OCI-M1 (cell line): ENCODE measurements at regions not wholly inside any gene's neighbourhood (a gene's known extent, or its start where the extent isn't known, plus 50 kb on each side); places are given as distances from the start of the nearest gene placed in this dataset.

Source experiments
- DNase-seq: peaks from one replicate; lab custom pipeline; 2025; lab: John Stamatoyannopoulos, UW

GRCh38 chr3:182575941-182576340 is 217.4 kb upstream of the ATP11B start:
- DNase-seq: no peak

DNA sequence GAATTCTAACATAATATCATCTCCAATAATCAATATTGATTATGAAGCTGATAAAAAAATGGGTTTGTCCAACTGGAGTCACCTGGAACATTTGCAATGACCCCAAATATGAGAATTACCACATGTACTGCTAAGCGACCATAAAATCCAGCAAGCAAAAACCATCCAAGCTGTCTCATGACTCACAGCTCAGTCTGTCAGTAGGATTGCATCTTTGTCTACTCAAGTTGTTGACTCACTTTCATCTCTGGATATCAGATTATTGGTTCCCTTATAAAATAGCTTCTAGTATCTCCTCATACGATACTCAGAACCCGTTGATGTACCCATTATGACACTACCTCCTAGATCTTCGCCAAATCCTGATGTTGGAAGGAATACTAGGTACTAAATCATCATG is 209.8 kb upstream of the ATP11B start:
- no peak for DNase-seq

DNA sequence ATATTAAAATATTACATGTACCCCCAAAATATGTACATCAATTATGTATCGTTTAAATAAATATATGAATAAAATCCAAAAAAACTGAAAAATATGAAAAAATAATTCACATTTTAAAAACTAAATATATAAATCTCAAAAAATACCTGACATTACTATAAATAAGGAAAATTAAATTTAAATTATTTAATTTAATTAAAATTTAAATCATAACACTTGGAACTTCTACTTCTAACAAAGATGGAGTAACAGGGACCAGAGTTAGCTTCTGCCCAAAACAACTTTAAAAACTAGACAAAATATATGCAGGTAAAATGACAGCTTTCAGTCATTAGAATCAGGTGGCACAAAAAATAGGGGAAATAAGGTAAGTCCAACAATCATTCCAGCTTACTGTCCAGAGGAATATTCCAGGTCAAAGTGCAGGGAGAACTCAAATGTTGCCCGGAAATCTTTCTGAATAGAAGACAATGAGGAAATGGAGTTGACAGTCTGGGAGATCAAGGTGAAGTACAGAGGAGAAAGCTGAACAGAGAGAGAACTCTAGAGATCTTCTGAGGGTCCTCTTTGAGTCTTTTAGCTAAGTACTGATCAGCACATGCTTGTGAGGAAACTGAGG is 207.7 kb upstream of the ATP11B start:
- DNase-seq: no peak

DNA sequence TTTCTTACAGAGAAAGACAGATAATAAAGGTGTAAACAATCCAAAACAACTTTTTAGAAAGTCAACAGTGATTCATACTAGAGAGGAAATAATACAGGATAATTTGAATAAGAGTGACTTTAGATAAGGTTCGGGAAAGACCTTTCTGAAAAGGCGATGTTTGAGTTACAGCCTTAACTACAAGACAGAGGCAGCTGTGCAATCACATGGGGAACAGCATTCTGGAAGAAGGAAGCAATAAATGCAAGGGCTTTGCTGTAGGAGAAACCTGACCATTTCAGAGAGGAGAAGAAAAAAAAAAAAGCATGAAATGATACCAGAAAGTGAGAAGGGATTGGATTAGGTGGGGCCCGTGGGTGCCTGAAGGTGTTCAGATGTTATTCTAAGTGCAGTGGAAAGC is 200.6 kb upstream of the ATP11B start:
- DNase-seq: no peak

DNA sequence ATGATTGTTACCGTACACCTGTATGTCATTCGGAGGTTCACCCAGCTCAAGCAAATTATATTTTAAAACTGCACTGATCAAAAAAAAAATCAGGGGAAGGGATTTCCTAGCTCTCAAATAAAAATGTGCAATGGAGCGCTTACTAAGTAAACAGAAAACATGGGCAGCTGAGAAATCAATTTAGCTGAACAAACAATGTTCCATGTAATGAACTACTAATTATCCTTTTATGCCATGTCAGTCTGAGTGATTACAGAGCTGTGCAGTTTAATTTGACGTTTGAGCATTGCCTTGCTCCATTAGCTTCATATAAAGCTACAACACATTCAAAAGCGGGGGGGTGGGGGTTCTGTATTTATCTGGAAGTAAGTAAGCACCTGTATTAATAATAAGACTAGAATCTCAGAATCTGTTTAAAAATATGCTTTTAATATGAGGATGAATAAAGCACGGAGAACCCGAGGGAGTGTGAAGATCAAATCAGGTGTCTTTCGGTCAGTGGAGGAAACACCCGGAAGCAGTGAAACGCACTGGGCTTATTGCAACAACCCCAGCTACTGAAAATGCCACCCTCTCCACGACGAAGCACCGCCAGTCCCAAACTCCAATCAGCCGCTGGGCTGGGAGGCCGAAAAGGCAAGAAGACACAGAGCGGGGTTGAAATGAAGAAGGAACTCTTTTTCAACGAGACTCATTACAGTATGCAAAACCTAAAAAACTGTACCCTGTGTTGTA is 196.5 kb upstream of the ATP11B start:
- no peak for DNase-seq

DNA sequence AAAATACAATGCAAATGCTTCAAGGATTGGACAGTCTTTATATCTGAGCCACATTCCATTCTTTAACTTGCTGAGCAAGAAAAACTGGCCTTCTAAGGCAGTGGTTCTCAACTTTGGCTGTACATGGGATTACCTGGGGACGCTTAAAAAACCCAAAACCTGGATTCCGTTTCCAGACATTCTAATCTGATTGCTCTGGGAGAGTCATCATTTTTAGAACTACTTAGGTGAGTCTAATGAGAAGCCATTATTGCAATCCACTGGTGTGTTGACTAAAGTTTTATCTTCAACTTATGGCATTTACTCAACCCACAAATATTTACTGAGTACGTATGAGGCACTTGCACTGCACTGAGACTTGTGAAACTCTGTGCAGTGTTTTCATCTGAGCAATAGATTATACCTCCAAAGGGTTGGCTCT is 195.7 kb upstream of the ATP11B start:
- DNase-seq: no peak

GRCh38 chr3:182601597-182601996 is 191.7 kb upstream of the ATP11B start:
- DNase-seq: no peak

- DNase-seq: no peak
Measured at GRCh38 chr3:182603501-182603900, 189.8 kb upstream of the ATP11B start.

GRCh38 chr3:182605882-182606611 is 187.3 kb upstream of the ATP11B start:
- no peak for DNase-seq

DNA sequence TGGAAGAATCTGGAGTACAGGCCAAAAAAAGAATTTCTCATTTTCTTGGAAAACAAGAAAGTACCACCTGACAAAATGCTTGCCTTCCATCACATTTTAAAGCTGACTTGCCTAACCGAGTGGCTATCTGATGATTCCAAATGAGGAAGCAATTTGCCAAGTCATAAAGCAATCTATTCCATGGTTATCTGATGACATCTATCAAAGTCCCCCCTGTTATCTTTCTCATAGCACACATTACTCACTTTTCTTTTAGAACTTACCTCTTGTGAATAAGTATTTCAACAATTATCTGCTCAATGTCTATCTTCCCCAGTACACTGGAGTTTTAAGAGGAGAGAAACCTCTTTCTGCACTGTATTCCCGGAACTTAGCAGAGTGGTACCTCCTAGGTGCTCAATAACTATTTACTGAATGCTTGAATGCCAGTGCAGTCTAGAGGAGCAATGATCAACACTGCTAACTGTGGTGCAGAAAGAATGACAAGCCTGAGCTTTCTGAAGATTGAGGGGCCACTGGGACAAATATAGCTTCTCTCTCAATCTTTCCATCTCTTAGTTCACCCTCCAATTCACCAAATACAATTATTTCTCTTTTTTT is 186.3 kb upstream of the ATP11B start:
- no peak for DNase-seq

DNA sequence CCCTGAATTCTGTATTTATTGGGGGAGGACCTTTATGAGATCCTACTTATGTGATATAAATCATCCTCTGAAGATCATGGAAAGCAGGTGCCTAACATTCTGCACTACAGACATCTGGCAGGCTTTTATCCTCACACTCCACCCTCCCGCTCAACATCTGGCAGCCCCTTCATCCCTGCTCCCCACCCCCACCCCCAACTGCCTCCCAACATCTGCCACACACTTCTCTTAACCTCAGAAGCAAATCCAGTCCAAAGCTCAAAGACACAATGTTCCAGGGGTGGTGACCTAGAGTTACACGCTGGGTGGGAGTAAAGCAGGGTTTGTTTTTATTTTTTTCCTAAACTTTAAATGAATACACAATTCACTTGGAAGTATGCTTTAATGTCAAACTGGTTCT is 184.5 kb upstream of the ATP11B start:
- no peak for DNase-seq

DNA sequence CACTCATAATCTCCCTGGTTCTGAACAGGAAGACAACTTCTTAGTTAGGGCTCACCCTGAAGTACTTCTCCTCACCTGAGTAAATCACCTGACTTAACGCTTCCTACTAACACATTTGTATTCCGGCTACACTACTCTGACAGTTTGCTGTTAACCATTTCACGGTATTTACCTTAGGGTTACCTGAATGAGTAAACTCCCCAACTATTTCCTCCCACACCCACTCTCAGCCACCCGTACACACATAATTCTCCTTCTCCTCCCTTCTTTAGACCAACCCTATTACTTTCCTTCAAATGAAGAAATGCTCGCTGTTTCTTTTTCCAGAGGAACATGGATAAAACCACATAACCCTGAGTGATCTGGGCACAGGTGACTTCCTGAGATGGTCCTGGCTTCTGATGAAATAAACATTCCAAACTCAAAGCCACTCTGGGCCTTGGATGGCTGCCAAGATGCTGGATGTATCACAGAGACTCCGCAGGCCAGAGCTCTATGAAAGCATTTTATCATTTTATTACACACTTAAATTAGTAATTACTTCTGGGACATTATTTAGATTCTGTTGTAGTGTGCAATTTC is 183.6 kb upstream of the ATP11B start:
- no peak for DNase-seq

DNA sequence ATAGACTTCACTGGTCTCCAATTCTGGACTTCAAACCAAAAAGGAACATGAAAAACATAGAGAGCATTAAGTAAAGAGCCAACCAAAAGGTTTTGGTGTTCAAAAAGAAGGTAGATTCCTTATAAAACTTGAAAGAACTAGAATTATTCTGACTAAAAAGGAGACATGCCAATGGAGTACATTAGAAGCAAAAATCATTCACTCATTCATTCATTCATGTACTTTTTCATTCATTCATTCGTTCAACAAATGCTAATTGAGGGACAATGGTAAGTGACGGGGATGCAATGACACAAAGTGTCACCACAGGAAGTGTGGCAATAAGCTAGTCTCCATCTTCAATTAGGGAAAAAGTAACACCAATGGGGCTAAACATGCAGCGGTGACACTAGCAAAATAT is 181.0 kb upstream of the ATP11B start:
- no peak for DNase-seq

GRCh38 chr3:182617500-182617899 is 175.8 kb upstream of the ATP11B start:
- DNase-seq: no peak

- DNase-seq: peak; percentile 48
Measured at GRCh38 chr3:182618085-182618732, 175.1 kb upstream of the ATP11B start.

DNA sequence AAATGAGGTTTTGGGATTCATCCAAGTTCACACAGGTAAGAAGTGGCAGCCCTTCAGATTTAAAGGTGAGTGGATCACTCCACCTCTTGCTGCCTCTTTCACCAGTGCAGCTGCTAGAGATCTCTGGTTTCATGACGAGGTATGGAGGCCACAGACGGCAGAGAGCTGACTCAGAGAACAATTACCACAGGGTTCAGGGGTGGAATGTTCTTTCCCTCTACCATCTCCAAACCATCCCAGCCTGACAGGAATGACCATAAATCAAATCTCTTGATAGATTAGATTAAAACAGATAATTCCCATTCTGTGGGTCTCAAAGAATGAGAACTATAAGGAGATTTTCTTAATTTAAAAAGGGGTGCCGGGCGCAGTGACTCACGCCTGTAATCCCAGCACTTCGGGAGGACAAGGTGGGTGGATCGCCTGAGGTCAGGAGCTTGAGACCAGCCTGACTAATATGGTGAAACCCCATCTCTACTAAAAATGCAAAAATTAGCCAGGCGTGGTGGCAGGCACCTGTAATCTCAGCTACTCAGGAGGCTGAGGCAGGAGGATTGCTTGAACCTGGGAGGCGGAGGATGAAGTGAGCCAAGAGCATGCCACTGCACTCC is 174.2 kb upstream of the ATP11B start:
- no peak for DNase-seq

GRCh38 chr3:182620723-182621434 is 172.4 kb upstream of the ATP11B start:
- no peak for DNase-seq

DNA sequence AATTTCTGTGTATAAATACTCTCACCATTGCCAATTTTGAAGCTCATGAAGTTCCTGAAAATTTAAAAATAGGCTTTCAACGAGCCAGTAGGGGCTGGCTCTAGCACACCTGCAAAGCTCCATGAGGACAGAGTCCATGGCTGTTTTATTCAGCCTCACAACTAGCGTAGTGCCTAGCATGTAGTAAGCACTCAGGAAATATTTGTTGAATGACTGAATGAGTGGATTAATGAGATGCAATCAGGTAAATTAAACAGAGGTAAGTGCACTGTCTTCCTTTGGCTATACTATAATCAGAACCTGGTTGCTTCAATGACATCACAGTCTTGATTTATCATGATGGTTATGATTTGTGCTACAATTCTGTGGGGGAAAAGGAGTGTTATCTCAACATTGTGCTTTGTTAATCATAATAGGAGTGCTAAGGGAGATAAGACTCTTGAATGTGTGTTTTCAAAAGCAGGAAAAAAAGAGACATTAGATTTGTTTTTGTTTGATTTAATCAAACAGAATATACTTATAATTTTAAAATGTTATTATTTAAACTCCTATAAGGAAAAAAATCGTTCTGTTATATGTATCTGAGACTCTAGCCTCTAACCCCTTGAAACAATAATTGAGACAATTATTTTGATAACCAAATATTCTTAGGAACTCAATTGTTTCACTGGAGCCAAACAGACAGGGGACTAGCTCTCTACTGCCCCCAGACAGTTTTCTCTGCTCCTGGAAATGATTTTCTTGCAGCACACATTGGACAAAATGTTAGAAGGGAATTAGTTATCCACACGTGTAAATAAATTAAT is 171.7 kb upstream of the ATP11B start:
- DNase-seq: no peak

DNA sequence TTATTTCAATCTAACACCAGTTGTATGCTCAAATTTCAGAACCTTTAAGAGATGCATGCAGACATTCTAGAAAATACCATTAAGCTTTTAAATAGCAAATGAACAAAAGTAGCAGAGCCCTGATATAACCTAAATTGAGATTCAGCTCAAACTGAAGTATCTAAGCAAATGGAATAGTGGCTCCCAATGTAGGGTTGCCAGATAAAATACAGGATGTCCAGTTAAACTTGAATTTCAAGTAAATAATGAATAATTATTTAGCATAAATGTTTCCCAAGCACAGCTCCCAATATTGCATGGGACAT is 171.1 kb upstream of the ATP11B start:
- DNase-seq: no peak
